IMR-90 (cell line): ENCODE measurements at regions not wholly inside any gene's neighbourhood (a gene's known extent, or its start where the extent isn't known, plus 50 kb on each side); places are given as distances from the start of the nearest gene placed in this dataset.
A peak's percentile ranks its signal among the peaks of the same experiment; 100 is the strongest.

ENCODE experiments used
- ATAC-seq: fragments of 200-7000 bp; cut with Tn5 transposase; 2 replicates; pipeline ENCODE4 v1.9.1; 2020; ENCODE audit warnings: low read depth, mild to moderate bottlenecking, moderate library complexity
- BruUV-seq: library from RNA; stranded (reverse); fragments of 400-500 nt; replicated peaks from 2 replicates; lab custom pipeline; 2021; lab: Mats Ljungman, UMichigan
- CTCF ChIA-PET: fragments of 300-600 bp; formaldehyde crosslinking; extraction: SDS; loops from one replicate; lab custom pipeline; 2021; ENCODE audit warnings: antibody characterized with exemption; lab: Yijun Ruan, JAX
- POLR2A ChIA-PET: fragments of 300-600 bp; sonication (Branson Sonifier 250); formaldehyde crosslinking; loops from one replicate; lab custom pipeline; 2022; ENCODE audit warnings: antibody characterized with exemption; ENCODE audit not compliant: unreplicated experiment; lab: Charles Lee
- DNase-seq: peaks from one replicate; pipeline ENCODE4 v3.0.0; 2013
- H2AFZ ChIP-seq: replicated peaks from 2 replicates; pipeline ENCODE3; 2013; ENCODE audit warnings: low read length, mild to moderate bottlenecking; ENCODE audit not compliant: poor library complexity
- H2AK5ac ChIP-seq: 2 replicates; pipeline ENCODE4 v1.6.1; 2013; ENCODE audit warnings: low read depth, low read length, inconsistent platforms
- H2AK9ac ChIP-seq: replicated peaks from 2 replicates; pipeline ENCODE3; 2013; ENCODE audit warnings: mild to moderate bottlenecking, low read depth, low read length, moderate library complexity; ENCODE audit not compliant: poor library complexity
- H2BK120ac ChIP-seq: 2 replicates; pipeline ENCODE4 v1.6.1; 2013; ENCODE audit warnings: low read depth, low read length, inconsistent platforms
- H2BK15ac ChIP-seq: 3 replicates; pipeline ENCODE4 v1.6.1; 2013; ENCODE audit warnings: low read depth, low read length, inconsistent platforms
- H2BK20ac ChIP-seq: 2 replicates; pipeline ENCODE4 v1.6.1; 2013; ENCODE audit warnings: low read depth, mild to moderate bottlenecking, inconsistent platforms, low read length, moderate library complexity
- H2BK5ac ChIP-seq: 2 replicates; pipeline ENCODE4 v1.6.1; 2013; ENCODE audit warnings: mild to moderate bottlenecking, low read depth, low read length, inconsistent platforms; ENCODE audit not compliant: poor library complexity, severe bottlenecking
- H3K14ac ChIP-seq: replicated peaks from 2 replicates; pipeline ENCODE4 v1.6.1; 2013; ENCODE audit warnings: low read depth, low read length, inconsistent platforms
- H3K18ac ChIP-seq: 2 replicates; pipeline ENCODE4 v1.6.1; 2013; ENCODE audit warnings: low read depth, low read length, control low read depth
- H3K23ac ChIP-seq: 2 replicates; pipeline ENCODE4 v1.6.1; 2013; ENCODE audit warnings: low read depth, low read length, inconsistent platforms
- H3K27ac ChIP-seq: 2 replicates; pipeline ENCODE4 v1.5.1; 2013; ENCODE audit warnings: mild to moderate bottlenecking, control low read depth, low read length; ENCODE audit not compliant: insufficient read depth
- H3K27me3 ChIP-seq: 2 replicates; pipeline ENCODE4 v1.6.1; 2013; ENCODE audit warnings: low read length; ENCODE audit not compliant: control insufficient read depth, insufficient read depth
- H3K36me3 ChIP-seq: 2 replicates; pipeline ENCODE4 v1.6.1; 2013; ENCODE audit warnings: low read length, mixed read lengths; ENCODE audit not compliant: control insufficient read depth, insufficient read depth
- H3K4ac ChIP-seq: 2 replicates; pipeline ENCODE4 v1.6.1; 2013; ENCODE audit warnings: low read depth, low read length, inconsistent platforms
- H3K4me1 ChIP-seq: 2 replicates; pipeline ENCODE4 v1.6.1; 2013; ENCODE audit warnings: low read length, mixed read lengths; ENCODE audit not compliant: control insufficient read depth, insufficient read depth
- H3K4me2 ChIP-seq: 2 replicates; pipeline ENCODE4 v1.6.1; 2013; ENCODE audit warnings: low read depth, mild to moderate bottlenecking, control low read depth, low read length, moderate library complexity
- H3K4me3 ChIP-seq: 2 replicates; pipeline ENCODE4 v1.5.1; 2013; ENCODE audit warnings: low read depth, mild to moderate bottlenecking, control low read depth, low read length, moderate library complexity; ENCODE audit not compliant: insufficient read depth
- H3K56ac ChIP-seq: 2 replicates; pipeline ENCODE4 v1.6.1; 2013; ENCODE audit warnings: low read length, inconsistent platforms; ENCODE audit not compliant: insufficient read depth; ENCODE audit errors: extremely low read depth
- H3K79me1 ChIP-seq, 2 experiments: 2 replicates each; pipeline ENCODE4 v1.6.1; 2013; ENCODE audit warnings: low read length in 2 of 2, inconsistent platforms in 1 of 2, low read depth in 1 of 2
- H3K9ac ChIP-seq: 2 replicates; pipeline ENCODE4 v1.6.1; 2013; ENCODE audit warnings: low read depth, low read length, control low read depth
- H3K9me1 ChIP-seq: 2 replicates; pipeline ENCODE4 v1.6.1; 2013; ENCODE audit warnings: low read length, inconsistent platforms; ENCODE audit not compliant: insufficient read depth
- H3K9me3 ChIP-seq: 2 replicates; pipeline ENCODE4 v1.6.1; 2013; ENCODE audit warnings: low read length; ENCODE audit not compliant: control insufficient read depth, insufficient read depth
- H4K20me1 ChIP-seq: 2 replicates; pipeline ENCODE4 v1.6.1; 2013; ENCODE audit warnings: low read length, inconsistent platforms; ENCODE audit not compliant: insufficient read depth
- H4K5ac ChIP-seq: 2 replicates; pipeline ENCODE4 v1.6.1; 2013; ENCODE audit warnings: mild to moderate bottlenecking, low read depth, low read length, control low read depth
- H4K8ac ChIP-seq, 2 experiments: 2 replicates each; pipeline ENCODE4 v1.6.1; 2013; ENCODE audit warnings: low read depth in 2 of 2, low read length in 2 of 2, control low read depth in 1 of 2, inconsistent platforms in 1 of 2
- H4K91ac ChIP-seq: 2 replicates; pipeline ENCODE4 v1.6.1; 2013; ENCODE audit warnings: low read depth, low read length, inconsistent platforms; ENCODE audit not compliant: insufficient read depth
- CTCF ChIP-seq: conservative IDR thresholded peaks from 2 replicates; pipeline ENCODE4 v1.5.1; 2012; ENCODE audit warnings: mild to moderate bottlenecking, low read depth, low read length, improper control_type of control experiment
- FOS ChIP-seq: fragments of 150-350 bp; IDR thresholded peaks from 2 replicates; pipeline ENCODE4 v1.6.1; 2016; ENCODE audit warnings: low read depth, low read length
- MAZ ChIP-seq: IDR thresholded peaks from 2 replicates; pipeline ENCODE4 v1.6.1; 2012; ENCODE audit warnings: low read depth, mild to moderate bottlenecking, low read length, improper control_type of control experiment, moderate library complexity, borderline replicate concordance
- RAD21 ChIP-seq: IDR thresholded peaks from 2 replicates; pipeline ENCODE4 v1.6.1; 2012; ENCODE audit warnings: low read length, improper control_type of control experiment
- WGBS, 2 experiments: methylation state at CpG; one replicate each; pipeline versions ENCODE4 v1.1.5 to v1.1.7; 2013; ENCODE audit warnings: missing lambda C conversion rate in 2 of 2; ENCODE audit not compliant: insufficient read length in 1 of 2; ENCODE audit errors: extremely low coverage in 2 of 2; 5-methylcytosine and 5-hydroxymethylcytosine counted together
- dilution Hi-C: fragments of 300-500 bp; cut with HindIII; formaldehyde crosslinking; loops from one replicate; pipeline ENCODE4 v1.14.3; 2018; ENCODE audit warnings: low sequenced_read_pairs; ENCODE audit not compliant: unreplicated experiment
- in situ Hi-C: fragments of 300-500 bp; cut with MboI; formaldehyde crosslinking; loops from 3 replicates; pipeline ENCODE4 v1.14.3; 2019; ENCODE audit warnings: low sequenced_read_pairs, inconsistent platforms, mixed read lengths
- intact Hi-C: fragments of 100-400 bp; cut with micrococcal nuclease; formaldehyde crosslinking; loops from 2 replicates; pipeline ENCODE4 v1.10.0; 2022

- CTCF ChIA-PET: interaction anchor here (0.6 to 1.6 kb wide), 10 partner anchors 9 to 392 kb away, joined by 3 to 11 read pairs (median 4); no protein-coding TSS in a partner anchor
- peaks cover 12% of the 10 kb centered on the region for H3K4me1 ChIP-seq
- H3K27ac ChIP-seq: no peak overlapping the region
- H3K56ac ChIP-seq: no peak overlapping the region
- intact Hi-C loops: no loop called here
- no CpG with 5 or more reads among the region's 6 CpGs for WGBS, 2 experiments
- no peak overlapping the region for H2AFZ ChIP-seq
- no TSS peak for BruUV-seq
- H2BK20ac ChIP-seq: no peak overlapping the region
- POLR2A ChIA-PET: no interaction called here
- no peak overlapping the region for H3K23ac ChIP-seq
- H3K27me3 ChIP-seq: no peaks in the 10 kb centered on the region; the same call in 1 of the 2 replicates
- H3K4me3 ChIP-seq: no peak overlapping the region
- H4K20me1 ChIP-seq: no peaks in the 10 kb centered on the region
- H3K79me1 ChIP-seq: no peaks in the 10 kb centered on the region
- H3K36me3 ChIP-seq: no peaks in the 10 kb centered on the region
- H2BK15ac ChIP-seq: no peak overlapping the region
- H2BK120ac ChIP-seq: no peak overlapping the region
- no peak overlapping the region for H3K14ac ChIP-seq
- peaks cover 5% of the 10 kb centered on the region for H3K9me1 ChIP-seq
- H4K8ac ChIP-seq: no peak overlapping the region
- in situ Hi-C loops: no loop called here
- H2AK5ac ChIP-seq: no peak overlapping the region
- ATAC-seq (peak; percentile 28; the same call in 1 of the 2 replicates), DNase-seq (peak; percentile 42)
- dilution Hi-C loops: no loop called here
- no peak overlapping the region for H3K4ac ChIP-seq
- H2AK9ac ChIP-seq: no peak overlapping the region
- no peaks in the 10 kb centered on the region for H3K9me3 ChIP-seq
- no peak overlapping the region for H4K91ac ChIP-seq
- H3K9ac ChIP-seq: no peak overlapping the region
- H4K5ac ChIP-seq: no peak overlapping the region
- no peak overlapping the region for H2BK5ac ChIP-seq
- H3K4me2 ChIP-seq: no peak overlapping the region
- H3K18ac ChIP-seq: no peak overlapping the region
- TF ChIP-seq RAD21 (peak; percentile 42), FOS (no peak), CTCF (peak; percentile 44), MAZ (no peak)
These were observed 68.7 kb downstream of the RASL11A start for GRCh38 chr13:27339299-27339698.
